Retinal pigment epithelial cell (primary cell): ENCODE measurements at regions not wholly inside any gene's neighbourhood (a gene's known extent, or its start where the extent isn't known, plus 50 kb on each side); places are given as distances from the start of the nearest gene placed in this dataset.

ENCODE experiments used
- DNase-seq: peaks from one replicate; pipeline ENCODE4 v3.0.0-alpha.2; 2010; ENCODE audit warnings: low read depth
- H3K4me3 ChIP-seq: 2 replicates; pipeline ENCODE4 v1.5.1; 2011; ENCODE audit warnings: mild to moderate bottlenecking, low read length, control low read depth, moderate library complexity
- CTCF ChIP-seq: conservative IDR thresholded peaks from 2 replicates; pipeline ENCODE4 v1.5.1; 2011; ENCODE audit warnings: low read depth, low read length, control low read depth, inconsistent platforms

- no peak overlapping the region for H3K4me3 ChIP-seq
- DNase-seq: no peak
- TF ChIP-seq CTCF: no peak
Observed at GRCh38 chr2:36266536-36267121, 88.9 kb upstream of the CRIM1 start.

GRCh38 chr2:36262581-36262980 is 93.0 kb upstream of the CRIM1 start:
- no peak overlapping the region for H3K4me3 ChIP-seq
- no peak for TF ChIP-seq CTCF
- DNase-seq: no peak

- no peak for TF ChIP-seq CTCF
- no peak for DNase-seq
Observed at GRCh38 chr2:36255863-36256262, 99.7 kb upstream of the CRIM1 start.

GRCh38 chr2:36253086-36253485 is 102.5 kb upstream of the CRIM1 start:
- peak; percentile 67 for DNase-seq
- no peak overlapping the region for H3K4me3 ChIP-seq

More at GRCh38 chr2:36255863-36256262, 99.7 kb upstream of the CRIM1 start:
- no peak overlapping the region for H3K4me3 ChIP-seq

GRCh38 chr2:36246320-36246990 is 109.1 kb upstream of the CRIM1 start:
- no peak for TF ChIP-seq CTCF
- no peak for DNase-seq
- no peak overlapping the region for H3K4me3 ChIP-seq

More at GRCh38 chr2:36253086-36253485, 102.5 kb upstream of the CRIM1 start:
- TF ChIP-seq CTCF: no peak

GRCh38 chr2:36245651-36246050 is 109.9 kb upstream of the CRIM1 start:
- TF ChIP-seq CTCF: no peak
- no peak overlapping the region for H3K4me3 ChIP-seq
- DNase-seq: no peak

GRCh38 chr2:36238106-36238505 is 117.5 kb upstream of the CRIM1 start:
- peak; percentile 30 for DNase-seq
- no peak overlapping the region for H3K4me3 ChIP-seq
- no peak for TF ChIP-seq CTCF
